Dedifferentiated amniotic fluid mesenchymal stem cell (primary cell): ENCODE measurements at regions not wholly inside any gene's neighbourhood (a gene's known extent, or its start where the extent isn't known, plus 50 kb on each side); places are given as distances from the start of the nearest gene placed in this dataset.

Source experiments
- DNase-seq: peaks from one replicate; pipeline ENCODE4 v3.0.0-alpha.2; 2016; ENCODE audit errors: extremely low spot score

DNA sequence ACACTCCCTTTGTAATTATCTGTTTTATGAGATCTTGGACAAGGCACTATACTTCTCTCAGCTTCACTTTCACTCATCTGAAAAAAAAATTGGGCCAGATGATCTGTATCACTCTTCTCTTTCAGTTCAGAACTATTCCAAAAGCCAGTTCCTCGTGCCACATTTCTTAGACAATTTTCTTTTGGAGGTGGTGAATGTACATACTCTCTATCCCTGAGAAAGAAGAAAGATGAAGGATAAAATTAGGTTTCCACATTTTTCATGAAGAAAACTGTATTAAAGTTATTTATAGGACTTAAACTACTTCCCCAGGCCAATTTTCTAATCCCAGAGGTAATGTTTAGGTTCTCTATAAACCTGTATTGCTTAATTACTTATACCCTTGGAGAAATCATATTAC is 171.6 kb downstream of the SLC6A15 start:
- no peak for DNase-seq

GRCh38 chr12:84740602-84741001 is 172.0 kb downstream of the SLC6A15 start:
- no peak for DNase-seq

- DNase-seq = peak; percentile 83
Observed at GRCh38 chr12:84738481-84738972, 174.1 kb downstream of the SLC6A15 start.

DNA sequence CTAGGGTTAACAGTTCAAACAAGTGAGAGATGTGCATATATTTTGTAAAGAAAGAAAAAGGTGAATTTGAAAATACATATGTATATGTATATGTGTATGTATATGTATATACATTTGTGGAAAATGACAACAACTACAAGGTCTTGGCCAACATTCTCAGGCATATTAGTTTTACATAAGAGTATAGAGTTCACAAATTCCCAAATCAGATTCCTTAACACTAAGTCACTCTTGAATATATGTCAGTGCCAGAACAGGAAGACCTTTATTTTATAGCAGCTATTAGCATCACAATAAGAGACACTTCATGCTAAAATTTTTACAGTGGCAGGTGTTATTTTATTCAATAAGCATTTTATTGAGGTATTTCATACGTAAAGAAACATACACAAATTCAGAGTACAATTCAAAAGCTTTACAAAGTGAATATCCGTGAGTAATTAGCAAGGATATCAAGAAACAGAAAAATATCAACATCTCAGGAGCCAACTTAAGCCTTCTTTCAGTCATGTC is 179.7 kb downstream of the SLC6A15 start:
- no peak for DNase-seq

DNA sequence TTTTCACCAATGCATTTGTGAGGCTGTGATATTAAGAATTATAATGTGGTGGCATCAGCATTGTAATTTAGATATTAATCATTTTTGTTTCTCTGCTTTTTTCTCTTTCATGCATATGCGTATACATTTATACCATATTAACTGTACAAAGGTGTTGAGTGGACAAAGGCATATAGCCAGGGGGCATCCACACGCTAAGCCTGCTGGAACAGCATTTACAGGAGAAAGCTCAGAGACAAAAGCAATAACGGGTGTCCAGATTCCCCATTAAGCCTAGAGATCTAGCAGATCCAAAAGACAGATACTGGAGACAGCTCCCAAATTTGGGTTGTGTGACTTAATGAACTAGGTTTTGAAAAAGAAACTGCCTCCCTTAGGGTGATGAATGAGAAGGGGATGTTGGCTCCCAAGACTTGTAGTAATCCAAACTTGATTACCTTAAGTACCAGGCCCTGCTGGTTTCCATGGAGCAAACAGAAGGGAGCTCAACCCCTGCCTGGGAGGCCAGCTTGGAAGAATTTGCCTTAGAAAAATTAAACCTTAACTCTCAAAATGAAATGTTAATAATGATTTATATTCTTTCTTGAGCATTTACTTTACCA is 181.9 kb downstream of the SLC6A15 start:
- DNase-seq = no peak

DNA sequence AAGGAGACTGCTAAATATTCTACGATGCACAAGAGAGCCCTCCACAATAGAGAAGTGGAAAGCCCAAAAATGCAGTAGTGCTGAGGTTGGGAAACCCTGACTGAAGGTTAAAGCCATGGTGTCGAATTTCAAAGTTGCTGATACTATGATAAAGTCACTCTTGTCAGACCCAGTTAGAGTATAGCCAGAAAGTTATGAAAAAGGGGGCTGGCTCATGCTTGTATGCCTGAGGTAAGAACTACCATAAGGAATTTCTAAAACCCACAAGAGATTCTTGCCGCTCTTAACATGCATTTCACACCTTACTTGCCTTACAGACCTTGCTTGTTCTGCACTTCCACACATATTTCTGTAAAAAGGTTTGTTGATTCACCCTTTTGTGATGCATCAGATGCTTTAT is 184.6 kb downstream of the SLC6A15 start:
- DNase-seq = no peak

GRCh38 chr12:84726780-84727179 is 185.8 kb downstream of the SLC6A15 start:
- DNase-seq = no peak

GRCh38 chr12:84723988-84724387 is 188.6 kb downstream of the SLC6A15 start:
- DNase-seq = no peak

DNA sequence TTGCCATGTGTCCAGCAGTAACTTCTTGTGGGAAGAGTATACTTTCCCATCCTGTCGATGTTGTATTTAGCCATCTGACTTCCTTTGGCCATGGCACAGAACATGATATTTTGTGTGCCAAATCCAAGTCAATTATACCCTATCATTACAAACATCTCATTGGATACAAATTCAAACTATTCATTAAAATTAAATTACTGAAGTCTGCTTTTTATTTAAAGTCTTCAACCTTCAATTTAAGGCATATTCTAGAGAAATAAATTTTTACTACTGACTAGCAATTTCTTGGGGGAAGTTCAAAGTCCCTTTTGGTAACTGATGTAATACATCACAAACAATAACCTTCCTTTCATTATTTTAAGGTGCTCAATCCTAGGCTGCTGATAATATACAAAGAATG is 192.6 kb downstream of the SLC6A15 start:
- DNase-seq = no peak

GRCh38 chr12:84718906-84719305 is 193.7 kb downstream of the SLC6A15 start:
- DNase-seq = no peak

DNA sequence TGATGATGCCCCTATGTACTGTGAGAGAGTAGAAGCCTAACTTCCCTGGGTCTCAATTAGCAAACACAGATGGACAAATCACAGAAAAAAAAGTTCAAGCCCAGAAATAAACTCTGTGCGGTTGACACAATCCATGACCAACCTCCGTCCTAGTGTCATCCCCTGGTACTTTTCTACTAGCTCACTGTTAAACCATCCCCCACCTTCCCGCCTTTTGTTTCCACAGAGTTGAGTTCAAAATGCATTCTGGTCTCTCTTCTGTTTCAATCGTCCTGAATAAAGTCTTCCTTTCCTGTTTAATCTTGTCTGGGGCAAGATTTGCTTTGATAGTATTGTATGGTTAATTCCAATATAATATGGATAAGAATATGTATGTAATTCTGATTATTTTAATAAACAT is 199.9 kb downstream of the SLC6A15 start:
- no peak for DNase-seq

DNA sequence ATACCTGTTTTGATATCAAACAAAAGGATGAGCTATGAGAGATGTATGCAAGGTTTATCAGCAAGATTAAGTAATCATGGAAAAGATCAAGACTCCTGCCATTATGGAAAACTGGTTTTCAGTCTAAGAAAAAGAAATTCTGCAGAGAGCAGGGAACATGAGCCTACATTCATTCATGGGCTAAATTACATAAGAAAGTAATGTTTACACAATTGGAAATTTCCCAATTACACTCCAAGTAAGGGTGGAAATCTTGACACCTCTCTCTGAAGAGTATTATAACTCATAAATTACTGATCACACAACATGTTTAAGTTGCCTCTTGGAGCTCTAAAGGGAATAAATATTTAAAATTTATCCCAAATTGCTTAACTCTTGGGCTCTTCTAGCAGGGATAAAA is 206.2 kb downstream of the SLC6A15 start:
- DNase-seq = no peak

DNA sequence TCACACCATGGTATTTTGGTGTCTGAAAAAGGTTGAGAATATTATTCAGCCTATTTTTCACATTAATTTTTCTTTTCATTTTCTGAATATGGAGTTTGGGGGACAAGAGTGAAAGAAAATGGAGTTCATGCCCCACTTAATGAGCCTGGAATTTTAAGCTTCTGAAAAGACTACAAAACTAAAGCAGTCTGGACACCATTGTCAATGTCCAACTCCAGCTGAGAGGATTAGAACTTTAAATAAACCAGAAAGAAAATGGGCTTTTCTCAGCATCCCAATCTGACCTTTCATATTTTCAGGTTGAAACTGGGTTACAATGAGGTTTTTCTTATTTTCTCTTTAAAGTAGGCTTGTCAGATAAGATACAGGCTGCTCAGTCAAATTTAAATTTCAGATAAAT is 207.7 kb downstream of the SLC6A15 start:
- no peak for DNase-seq

- no peak for DNase-seq
Observed at GRCh38 chr12:84702001-84702400, 210.6 kb downstream of the SLC6A15 start.

DNA sequence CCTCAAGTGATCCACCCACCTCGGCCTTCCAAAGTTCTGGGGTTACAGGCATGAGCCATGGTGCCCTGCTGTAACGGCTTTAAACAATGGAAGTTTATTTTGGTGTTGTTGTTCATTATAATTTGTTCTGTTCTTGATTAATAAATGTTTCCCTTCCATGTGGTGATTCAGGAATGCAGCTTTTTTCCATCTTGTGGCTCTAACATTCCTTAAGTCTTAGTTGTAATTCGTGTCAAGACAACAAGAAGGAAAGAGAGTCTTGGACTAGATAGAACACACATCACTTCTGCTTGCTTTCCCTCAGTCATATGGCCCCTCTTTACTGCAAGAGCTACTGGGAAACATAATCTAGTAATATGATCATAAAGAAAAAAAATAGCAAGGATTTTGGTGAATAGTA is 211.6 kb downstream of the SLC6A15 start:
- no peak for DNase-seq

DNA sequence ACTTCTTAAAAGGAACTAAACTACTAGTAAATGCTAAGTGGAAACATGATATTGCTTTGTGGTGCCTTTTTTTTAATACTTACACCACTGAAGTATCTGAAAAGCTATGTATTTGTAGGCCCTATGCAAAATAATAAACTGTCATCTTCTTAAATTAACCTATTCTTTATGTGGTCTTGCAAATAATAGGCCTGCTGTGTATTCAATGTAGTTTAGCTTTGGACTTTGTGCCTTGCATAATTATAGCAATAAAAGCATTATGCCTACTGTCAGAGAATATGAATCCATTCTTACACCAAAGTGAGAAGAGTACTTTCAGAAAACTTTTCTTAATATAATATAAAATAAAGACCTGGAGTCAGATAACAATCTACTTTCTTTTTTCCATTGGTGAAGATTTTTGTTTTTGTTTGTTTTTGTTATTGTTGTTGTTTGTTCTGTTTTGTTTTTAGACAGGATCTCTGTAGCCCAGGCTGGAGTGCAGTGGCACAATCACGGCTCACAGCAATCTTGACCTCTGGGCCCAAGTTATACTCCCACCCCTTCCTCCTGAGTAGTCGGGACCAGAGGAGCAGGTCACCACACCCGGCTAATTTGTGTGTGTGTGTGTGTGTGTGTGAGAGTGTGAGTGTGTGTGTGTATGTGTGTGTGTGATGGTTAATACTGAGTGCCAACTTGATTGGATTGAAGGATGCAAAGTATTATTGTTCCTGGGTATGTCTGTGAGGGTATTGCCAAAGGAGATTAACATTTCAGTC is 213.8 kb downstream of the SLC6A15 start:
- no peak for DNase-seq

DNA sequence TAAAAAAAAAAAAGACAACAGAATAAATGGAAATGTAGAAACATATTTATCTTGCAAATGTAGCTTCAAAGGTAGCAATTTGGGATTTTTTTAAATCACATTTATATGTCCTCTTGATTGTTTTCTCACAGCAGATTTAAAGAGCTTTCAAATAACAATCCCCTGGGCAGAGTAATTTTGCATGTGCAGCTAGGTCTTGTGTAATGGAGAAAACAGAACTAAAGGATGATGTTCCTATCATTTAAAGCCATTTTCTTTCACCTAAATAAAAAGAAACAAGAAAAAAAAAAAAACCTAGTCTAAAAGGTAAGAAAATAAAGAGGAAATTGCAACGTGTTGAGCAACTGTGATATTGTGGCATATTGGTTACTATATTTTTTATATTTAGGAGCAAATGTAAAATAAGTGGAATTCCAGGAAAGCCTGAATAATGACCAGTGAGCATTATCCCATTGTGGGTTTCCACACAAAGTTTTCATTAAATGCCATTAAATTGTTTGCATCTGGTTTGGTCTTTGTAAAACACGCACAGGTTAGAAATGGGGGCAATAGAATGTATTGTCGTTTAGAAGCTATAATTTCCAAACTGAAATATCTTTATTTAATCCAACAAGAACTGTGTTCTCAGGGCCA is 215.6 kb downstream of the SLC6A15 start:
- DNase-seq = peak; percentile 48

GRCh38 chr12:84696281-84696680 is 216.3 kb downstream of the SLC6A15 start:
- no peak for DNase-seq

DNA sequence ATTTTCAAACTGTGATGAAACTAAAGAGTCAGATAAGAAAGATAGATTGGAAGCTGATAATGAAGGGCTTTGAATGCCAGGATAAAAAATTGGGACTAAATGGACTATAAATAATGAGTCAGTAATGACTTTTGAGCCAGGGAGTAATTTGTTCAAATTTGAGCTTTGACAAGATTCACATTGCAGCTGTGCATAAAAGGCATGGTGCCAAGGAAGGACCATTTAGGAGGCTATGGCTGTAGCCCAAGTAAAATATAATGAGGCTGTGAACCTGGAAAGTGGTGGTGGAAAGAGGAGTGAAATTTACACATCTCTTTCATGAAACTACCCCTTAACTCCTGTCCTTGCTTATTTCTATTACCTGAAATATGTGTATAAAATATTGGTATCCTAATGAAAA is 218.5 kb downstream of the SLC6A15 start:
- no peak for DNase-seq

GRCh38 chr12:84692071-84692470 is 220.5 kb downstream of the SLC6A15 start:
- DNase-seq = no peak

DNA sequence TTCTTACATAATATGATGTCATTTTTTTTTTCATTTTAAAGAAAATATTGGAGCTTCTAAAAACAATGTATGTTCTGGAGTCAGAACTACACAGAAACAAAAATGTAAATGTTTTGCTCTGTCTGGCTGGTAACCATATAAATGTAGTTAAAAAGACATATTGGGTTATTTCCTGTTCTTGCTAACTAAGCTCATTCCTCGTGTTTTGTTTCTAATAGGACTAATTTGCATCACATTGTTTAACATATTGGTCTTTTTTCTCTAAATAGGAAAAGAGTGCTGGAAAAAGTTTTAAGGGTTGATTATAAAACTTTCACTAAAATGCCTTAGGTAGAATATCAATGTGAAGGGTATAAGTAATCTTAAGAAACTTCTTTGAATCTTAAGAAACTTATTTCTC is 221.3 kb downstream of the SLC6A15 start:
- no peak for DNase-seq

- DNase-seq = no peak
Observed at GRCh38 chr12:84689638-84690037, 223.0 kb downstream of the SLC6A15 start.

DNA sequence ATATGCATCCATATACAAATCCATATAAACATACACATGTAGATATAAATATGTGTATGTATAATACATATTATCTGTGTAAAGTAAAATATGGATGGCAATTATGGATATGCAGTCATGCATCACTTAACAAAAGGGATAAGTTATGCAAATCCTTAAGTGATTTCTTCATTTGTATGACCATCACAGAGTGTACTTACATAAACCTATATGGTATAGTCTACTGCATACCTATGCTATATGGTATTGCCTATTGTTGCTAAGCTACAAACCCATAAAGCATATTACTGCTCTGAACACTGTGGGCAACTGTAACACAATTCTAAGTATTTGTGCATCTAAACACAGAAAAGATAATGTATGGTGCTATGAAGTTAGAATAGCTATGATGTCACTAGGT is 227.2 kb downstream of the SLC6A15 start:
- no peak for DNase-seq
